ENCODE measurements at regions not wholly inside any gene's neighbourhood (a gene's known extent, or its start where the extent isn't known, plus 50 kb on each side); places are given as distances from the start of the nearest gene placed in this dataset.
"Not testable (repeated sequence)": the region's sequence is repeated elsewhere in the genome, so short reads cannot be mapped to it uniquely, and the experiment has no call there.

DNA sequence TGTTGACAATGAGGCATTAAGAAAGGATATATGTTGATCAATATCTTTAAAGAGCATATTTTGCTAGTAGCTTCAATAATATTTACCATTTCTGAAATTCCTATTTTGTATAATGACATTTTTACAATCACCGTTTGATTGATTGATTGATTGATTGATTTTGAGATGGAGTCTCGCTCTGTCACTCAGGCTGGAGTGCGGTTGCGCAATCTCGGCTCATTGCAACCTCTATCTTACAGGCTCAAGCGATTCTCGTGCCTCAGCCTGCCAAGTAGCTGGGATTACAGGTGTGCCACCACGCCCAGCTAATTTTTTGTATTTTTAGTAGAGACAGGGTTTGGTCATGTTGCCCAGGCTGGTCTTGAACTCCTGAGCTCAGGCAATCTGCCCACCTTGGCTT is 150.9 kb upstream of the TEX13D start:
- H3K4me1 ChIP-seq; H3K27ac ChIP-seq; DNase-seq; H3K36me3 ChIP-seq; H3K4me3 ChIP-seq; H3K27me3 ChIP-seq (replicated peaks in 1 of 7); intact Hi-C loops (cut with DNase I; ENCODE audit: low total_unique reads): not testable (repeated sequence)
- 83 to 98% (median 87%) methylated on average over 8 of the region's 8 CpGs for WGBS, 5 donors
- H3K9me3 ChIP-seq, result peaks cover 0 to 16% (median under 1%) of the 10 kb centered on the region in 8 donors

DNA sequence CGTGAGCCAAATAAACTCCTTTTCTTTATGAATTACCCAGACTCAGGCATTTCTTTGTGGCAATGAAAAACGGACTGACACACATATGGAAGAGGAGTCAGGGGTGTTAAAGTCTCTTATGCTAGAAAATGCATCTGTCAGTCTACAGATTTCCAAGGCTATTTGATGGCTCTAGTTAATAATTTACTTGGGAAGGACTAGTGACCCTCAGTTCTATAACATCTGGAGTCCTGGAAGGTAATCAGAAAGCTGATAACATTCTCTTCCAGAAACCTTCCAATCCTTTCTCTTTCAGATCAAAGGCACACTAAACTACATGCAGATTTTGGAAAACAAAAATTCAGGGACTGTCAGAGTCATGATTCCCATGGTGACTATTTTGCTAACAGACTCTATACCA is 142.0 kb upstream of the TEX13D start:
- intact Hi-C loops (cut with DNase I; ENCODE audit: low total_unique reads), result no loop called here
- WGBS, 5 donors, result 50 to 93% (median 68%) methylated on average over 2 of the region's 2 CpGs

DNA sequence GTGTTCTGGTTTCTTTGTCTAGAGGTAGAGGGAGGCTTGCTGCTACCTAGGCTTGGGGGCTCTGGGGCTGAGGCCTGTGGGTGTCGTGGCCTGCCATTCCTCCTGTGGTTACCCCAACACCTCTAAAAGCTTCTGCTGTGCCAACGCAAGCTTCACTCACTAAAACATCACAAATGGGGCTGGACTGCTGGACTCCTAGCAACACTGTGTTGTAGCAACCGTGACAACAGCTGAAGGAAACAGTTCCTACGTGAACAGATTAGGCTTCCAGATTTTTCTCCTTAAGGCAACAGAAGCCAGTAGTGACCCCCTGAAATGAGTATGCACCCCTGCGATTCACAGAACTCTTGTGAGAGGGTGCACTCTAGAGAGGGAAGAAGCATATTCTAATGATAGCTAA is 138.3 kb upstream of the TEX13D start:
- Histone ChIP-seq H3K27ac (no peak overlapping the region), H3K36me3 (no peaks in the 10 kb centered on the region), H3K4me1 (no peaks in the 10 kb centered on the region), H3K4me3 (no peak overlapping the region), H3K9me3 (no peaks in the 10 kb centered on the region), H3K27me3 (replicated peaks in 1 of 7) (no peaks in the 10 kb centered on the region)
- TF ChIP-seq POLR2AphosphoS5 (IDR thresholded peaks at IDR 0.05), result no peak
- TF ChIP-seq POLR2A (IDR thresholded peaks at IDR 0.05), result no peak
- TF ChIP-seq, protein P1, sequence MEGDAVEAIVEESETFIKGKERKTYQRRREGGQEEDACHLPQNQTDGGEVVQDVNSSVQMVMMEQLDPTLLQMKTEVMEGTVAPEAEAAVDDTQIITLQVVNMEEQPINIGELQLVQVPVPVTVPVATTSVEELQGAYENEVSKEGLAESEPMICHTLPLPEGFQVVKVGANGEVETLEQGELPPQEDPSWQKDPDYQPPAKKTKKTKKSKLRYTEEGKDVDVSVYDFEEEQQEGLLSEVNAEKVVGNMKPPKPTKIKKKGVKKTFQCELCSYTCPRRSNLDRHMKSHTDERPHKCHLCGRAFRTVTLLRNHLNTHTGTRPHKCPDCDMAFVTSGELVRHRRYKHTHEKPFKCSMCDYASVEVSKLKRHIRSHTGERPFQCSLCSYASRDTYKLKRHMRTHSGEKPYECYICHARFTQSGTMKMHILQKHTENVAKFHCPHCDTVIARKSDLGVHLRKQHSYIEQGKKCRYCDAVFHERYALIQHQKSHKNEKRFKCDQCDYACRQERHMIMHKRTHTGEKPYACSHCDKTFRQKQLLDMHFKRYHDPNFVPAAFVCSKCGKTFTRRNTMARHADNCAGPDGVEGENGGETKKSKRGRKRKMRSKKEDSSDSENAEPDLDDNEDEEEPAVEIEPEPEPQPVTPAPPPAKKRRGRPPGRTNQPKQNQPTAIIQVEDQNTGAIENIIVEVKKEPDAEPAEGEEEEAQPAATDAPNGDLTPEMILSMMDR (IDR thresholded peaks at IDR 0.05 in 8 of 11, conservative IDR thresholded peaks at IDR 0.05 in 3 of 11), result no peak
- 60 to 79% (median 67%) methylated on average over 4 to 5 of the region's 5 CpGs for WGBS, 5 donors
- intact Hi-C loops (cut with DNase I; ENCODE audit: low total_unique reads), result no loop called here
- DNase-seq, result no peak

More for the DNA sequence above, 142.0 kb upstream of the TEX13D start:
- Histone ChIP-seq H3K36me3 (no peaks in the 10 kb centered on the region), H3K27me3 (replicated peaks in 1 of 7) (no peaks in the 10 kb centered on the region), H3K4me3 (no peak overlapping the region), H3K27ac (no peak overlapping the region), H3K9me3 (no peaks in the 10 kb centered on the region), H3K4me1 (no peaks in the 10 kb centered on the region)
- TF ChIP-seq POLR2A (IDR thresholded peaks at IDR 0.05) (no peak), POLR2AphosphoS5 (IDR thresholded peaks at IDR 0.05) (no peak)
- TF ChIP-seq, protein P1 (IDR thresholded peaks at IDR 0.05 in 8 of 11, conservative IDR thresholded peaks at IDR 0.05 in 3 of 11), result no peak
- DNase-seq, result no peak

DNA sequence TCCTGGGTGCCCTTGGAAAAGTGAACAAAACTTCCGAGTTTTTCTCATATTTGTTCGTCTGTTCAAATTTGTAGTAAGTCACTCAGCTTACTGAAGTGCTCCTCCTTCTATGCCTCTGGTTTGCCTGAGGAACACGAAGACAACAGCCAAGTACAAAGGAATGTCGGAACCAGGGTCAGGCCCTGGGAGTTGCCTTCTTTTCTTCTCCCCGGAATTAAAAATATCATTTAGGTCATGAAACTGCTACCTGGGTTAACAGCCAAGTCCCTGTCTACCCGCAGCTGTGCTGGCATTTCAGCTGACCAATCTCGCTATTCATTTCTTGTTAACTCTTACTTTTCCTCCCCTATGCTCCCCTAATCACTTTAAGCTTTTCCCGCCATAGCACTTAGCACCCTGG is 137.6 kb upstream of the TEX13D start:
- 65 to 86% (median 75%) methylated on average over 8 of the region's 8 CpGs for WGBS, 5 donors
- H3K27ac ChIP-seq, result no peak overlapping the region
- H3K36me3 ChIP-seq, result no peaks in the 10 kb centered on the region

More for the DNA sequence above, 137.6 kb upstream of the TEX13D start:
- H3K27me3 ChIP-seq (replicated peaks in 1 of 7), result no peaks in the 10 kb centered on the region
- no peaks in the 10 kb centered on the region for H3K4me1 ChIP-seq
- intact Hi-C loops (cut with DNase I; ENCODE audit: low total_unique reads), result no loop called here
- no peak overlapping the region for H3K4me3 ChIP-seq
- H3K9me3 ChIP-seq, result no peaks in the 10 kb centered on the region
- DNase-seq, result no peak
- TF ChIP-seq POLR2AphosphoS5 (IDR thresholded peaks at IDR 0.05) (no peak), POLR2A (IDR thresholded peaks at IDR 0.05) (no peak)
- TF ChIP-seq, protein P1 (IDR thresholded peaks at IDR 0.05 in 8 of 11, conservative IDR thresholded peaks at IDR 0.05 in 3 of 11), result no peak
